ENCODE measurements at regions not wholly inside any gene's neighbourhood (a gene's known extent, or its start where the extent isn't known, plus 50 kb on each side); places are given as distances from the start of the nearest gene placed in this dataset.

- DNase-seq (ENCODE audit: low read depth in 3 of 3): no peak
These were observed 76.5 kb upstream of the GPR12 start for GRCh38 chr13:26837102-26837501.

- no peak for DNase-seq (ENCODE audit: low read depth in 3 of 3)
These were observed 76.0 kb upstream of the GPR12 start for GRCh38 chr13:26836626-26837025.

- no peak for DNase-seq (ENCODE audit: low read depth in 3 of 3)
These were observed 74.1 kb upstream of the GPR12 start for GRCh38 chr13:26834646-26835045.

- DNase-seq (ENCODE audit: low read depth in 3 of 3): no peak
These were observed 70.8 kb upstream of the GPR12 start for GRCh38 chr13:26831336-26831908.

- no peak for DNase-seq (ENCODE audit: low read depth in 3 of 3)
These were observed 69.1 kb upstream of the GPR12 start for GRCh38 chr13:26829716-26830115.

GRCh38 chr13:26824581-26824980 lies 64.0 kb upstream of the GPR12 start:
- no peak for DNase-seq (ENCODE audit: low read depth in 3 of 3)

- DNase-seq (ENCODE audit: low read depth in 3 of 3): no peak
These were observed 61.6 kb upstream of the GPR12 start for GRCh38 chr13:26822146-26822545.

- no peak for DNase-seq (ENCODE audit: low read depth in 3 of 3)
These were observed 61.1 kb upstream of the GPR12 start for GRCh38 chr13:26821672-26822071.

- DNase-seq (ENCODE audit: low read depth in 3 of 3): no peak
These were observed 60.3 kb upstream of the GPR12 start for GRCh38 chr13:26820871-26821270.

- DNase-seq (ENCODE audit: low read depth in 3 of 3): no peak
These were observed 58.5 kb upstream of the GPR12 start for GRCh38 chr13:26819046-26819445.

- DNase-seq (ENCODE audit: low read depth in 3 of 3): no peak
These were observed 56.3 kb upstream of the GPR12 start for GRCh38 chr13:26816881-26817280.

GRCh38 chr13:26813980-26814348 lies 53.4 kb upstream of the GPR12 start:
- DNase-seq (ENCODE audit: low read depth in 3 of 3): no peak

- no peak for DNase-seq (ENCODE audit: low read depth in 3 of 3)
These were observed 52.9 kb upstream of the GPR12 start for GRCh38 chr13:26813321-26813979.

- DNase-seq (ENCODE audit: low read depth in 3 of 3): no peak
These were observed 51.0 kb upstream of the GPR12 start for GRCh38 chr13:26811581-26811980.
